GM19467 (cell line): ENCODE measurements at regions not wholly inside any gene's neighbourhood (a gene's known extent, or its start where the extent isn't known, plus 50 kb on each side); places are given as distances from the start of the nearest gene placed in this dataset.

Experiments
- ATAC-seq: cut with Tn5 transposase; IDR thresholded peaks from one replicate; pipeline ENCODE4 v1.9.1; 2021; ENCODE audit warnings: mild to moderate bottlenecking, moderate library complexity; ENCODE audit not compliant: unreplicated experiment

DNA sequence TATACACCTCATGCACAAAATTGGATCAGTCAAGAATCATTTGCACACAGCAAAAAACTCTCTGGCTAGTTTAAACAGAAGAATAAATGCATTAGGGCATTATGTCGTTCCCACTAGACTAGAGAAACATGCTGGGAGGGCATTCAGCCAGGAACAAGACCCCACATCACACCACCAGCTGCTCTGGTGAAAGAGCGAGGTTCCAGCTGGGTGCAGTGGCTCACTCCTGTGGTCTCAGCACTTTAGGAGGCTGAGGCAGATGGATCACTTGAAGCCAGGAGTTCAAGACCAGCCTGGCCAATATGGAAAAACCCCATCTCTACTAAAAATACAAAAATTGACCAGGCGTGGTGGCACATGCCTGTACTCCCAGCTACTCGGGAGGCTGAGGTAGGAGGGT is 52.1 kb upstream of the BACE2 start:
- ATAC-seq: no peak
